ENCODE measurements at regions not wholly inside any gene's neighbourhood (a gene's known extent, or its start where the extent isn't known, plus 50 kb on each side); places are given as distances from the start of the nearest gene placed in this dataset.

DNA sequence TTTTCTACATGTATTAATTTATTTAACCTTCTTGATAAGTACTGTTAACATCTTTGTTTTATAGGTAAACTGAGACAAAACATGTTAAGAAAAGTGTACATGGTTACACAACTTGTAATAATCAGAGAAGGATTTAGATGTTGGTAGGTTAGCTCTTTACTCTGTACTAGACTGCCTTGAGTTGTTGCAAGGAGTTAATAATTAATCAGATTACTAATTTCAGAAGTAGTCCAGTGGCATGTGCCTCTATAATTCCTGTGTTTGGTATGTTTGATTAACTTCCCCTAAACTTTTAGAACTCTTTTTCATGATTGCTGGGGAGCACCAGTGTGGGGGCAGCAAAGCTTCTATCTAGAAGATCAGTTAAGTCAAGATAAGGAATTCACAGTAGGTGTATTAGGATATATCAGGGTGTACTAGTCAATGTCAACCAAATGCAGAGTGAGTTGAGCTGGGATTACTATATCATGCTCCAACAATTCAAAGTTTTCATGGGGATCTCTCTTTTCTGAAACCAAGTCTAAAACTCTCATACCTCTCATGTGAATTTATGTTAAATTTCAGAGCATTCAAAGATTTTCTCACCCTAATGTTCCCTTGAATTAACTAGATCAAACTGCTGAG is 129.7 kb upstream of the AHI1 start:
- no peak overlapping the region for H3K4me3 ChIP-seq (ENCODE audit: low read depth, low read length)
- in situ Hi-C loops (cut with HindIII; ENCODE audit: low sequenced_read_pairs) = no loop called here
- DNase-seq (ENCODE audit: low read depth) = no peak
- TF ChIP-seq, protein P1, sequence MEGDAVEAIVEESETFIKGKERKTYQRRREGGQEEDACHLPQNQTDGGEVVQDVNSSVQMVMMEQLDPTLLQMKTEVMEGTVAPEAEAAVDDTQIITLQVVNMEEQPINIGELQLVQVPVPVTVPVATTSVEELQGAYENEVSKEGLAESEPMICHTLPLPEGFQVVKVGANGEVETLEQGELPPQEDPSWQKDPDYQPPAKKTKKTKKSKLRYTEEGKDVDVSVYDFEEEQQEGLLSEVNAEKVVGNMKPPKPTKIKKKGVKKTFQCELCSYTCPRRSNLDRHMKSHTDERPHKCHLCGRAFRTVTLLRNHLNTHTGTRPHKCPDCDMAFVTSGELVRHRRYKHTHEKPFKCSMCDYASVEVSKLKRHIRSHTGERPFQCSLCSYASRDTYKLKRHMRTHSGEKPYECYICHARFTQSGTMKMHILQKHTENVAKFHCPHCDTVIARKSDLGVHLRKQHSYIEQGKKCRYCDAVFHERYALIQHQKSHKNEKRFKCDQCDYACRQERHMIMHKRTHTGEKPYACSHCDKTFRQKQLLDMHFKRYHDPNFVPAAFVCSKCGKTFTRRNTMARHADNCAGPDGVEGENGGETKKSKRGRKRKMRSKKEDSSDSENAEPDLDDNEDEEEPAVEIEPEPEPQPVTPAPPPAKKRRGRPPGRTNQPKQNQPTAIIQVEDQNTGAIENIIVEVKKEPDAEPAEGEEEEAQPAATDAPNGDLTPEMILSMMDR (IDR thresholded peaks at IDR 0.05; ENCODE audit: low read depth, low read length, missing control alignments) = no peak

DNA sequence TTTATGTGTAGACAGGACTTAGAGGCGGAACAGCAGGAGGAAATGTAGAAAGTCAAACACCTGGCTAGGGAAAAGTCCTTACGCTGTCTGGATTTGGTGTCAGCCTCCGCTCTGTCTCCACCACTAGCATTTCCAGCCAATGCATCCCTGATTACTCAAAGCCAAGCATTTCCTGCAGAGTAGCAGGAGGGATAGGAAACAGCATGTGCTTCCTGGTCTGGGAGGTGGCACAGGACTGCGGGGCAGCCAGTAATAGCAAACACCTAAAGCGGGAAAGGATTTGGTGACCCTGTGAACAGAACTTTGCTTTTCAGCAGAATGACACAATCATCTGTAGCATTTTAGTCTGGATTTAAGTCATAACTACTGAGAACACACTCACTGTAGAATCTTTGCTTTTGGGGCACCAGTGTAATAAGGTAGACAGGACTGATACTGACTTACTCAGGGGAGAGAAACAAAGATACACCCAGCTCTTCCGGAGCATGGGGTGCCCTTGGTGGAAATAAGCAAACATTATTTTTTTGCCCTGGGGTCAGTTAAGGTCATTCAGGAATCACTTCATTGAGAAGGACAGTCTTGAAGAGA is 133.3 kb upstream of the AHI1 start:
- in situ Hi-C loops (cut with HindIII; ENCODE audit: low sequenced_read_pairs) = no loop called here
- no peak for DNase-seq (ENCODE audit: low read depth)
- H3K4me3 ChIP-seq (ENCODE audit: low read depth, low read length) = no peak overlapping the region
- TF ChIP-seq, protein P1 (IDR thresholded peaks at IDR 0.05; ENCODE audit: low read depth, low read length, missing control alignments) = no peak

DNA sequence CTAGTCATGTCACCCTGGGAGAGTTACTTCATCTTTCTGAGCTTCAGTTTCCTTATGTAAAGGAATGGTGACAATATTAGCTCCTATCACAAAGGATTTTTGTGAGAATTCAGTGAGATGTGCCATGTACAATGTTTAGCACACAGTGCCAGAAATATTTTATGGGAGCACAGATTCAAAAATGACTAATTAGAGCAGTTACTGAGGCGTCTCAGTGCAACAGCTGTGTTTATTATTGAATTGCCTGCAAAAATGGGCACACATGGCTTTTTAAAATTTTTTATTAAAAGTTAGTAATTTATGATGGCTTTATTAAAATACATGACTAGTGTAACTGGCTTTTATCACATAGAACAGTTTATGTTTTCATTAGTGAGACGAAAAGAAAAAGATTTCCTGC is 134.3 kb upstream of the AHI1 start:
- TF ChIP-seq, protein P1 (IDR thresholded peaks at IDR 0.05; ENCODE audit: low read depth, low read length, missing control alignments) = no peak
- in situ Hi-C loops (cut with HindIII; ENCODE audit: low sequenced_read_pairs) = no loop called here
- no peak overlapping the region for H3K4me3 ChIP-seq (ENCODE audit: low read depth, low read length)
- DNase-seq (ENCODE audit: low read depth) = no peak

DNA sequence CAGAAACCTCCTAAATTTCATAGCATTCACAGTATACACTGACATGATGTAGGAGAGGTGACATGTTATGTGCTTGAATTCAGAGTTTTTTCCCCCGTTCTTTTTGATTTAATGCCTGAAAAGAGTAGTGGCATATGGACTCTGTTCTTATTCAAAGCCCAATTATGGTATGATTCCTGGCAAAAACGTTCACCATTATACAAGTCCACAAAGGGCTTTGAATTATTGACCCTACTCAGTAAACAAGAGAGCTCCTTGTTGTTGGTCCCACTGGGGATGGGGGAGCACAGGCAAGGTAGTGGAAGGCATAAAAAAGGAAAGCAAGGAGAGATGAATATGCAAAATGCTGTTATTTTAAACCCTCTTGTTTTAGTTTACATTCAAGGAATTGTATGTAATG is 136.0 kb upstream of the AHI1 start:
- no peak for DNase-seq (ENCODE audit: low read depth)
- TF ChIP-seq, protein P1 (IDR thresholded peaks at IDR 0.05; ENCODE audit: low read depth, low read length, missing control alignments) = no peak
- in situ Hi-C loops (cut with HindIII; ENCODE audit: low sequenced_read_pairs) = no loop called here
- no peak overlapping the region for H3K4me3 ChIP-seq (ENCODE audit: low read depth, low read length)

DNA sequence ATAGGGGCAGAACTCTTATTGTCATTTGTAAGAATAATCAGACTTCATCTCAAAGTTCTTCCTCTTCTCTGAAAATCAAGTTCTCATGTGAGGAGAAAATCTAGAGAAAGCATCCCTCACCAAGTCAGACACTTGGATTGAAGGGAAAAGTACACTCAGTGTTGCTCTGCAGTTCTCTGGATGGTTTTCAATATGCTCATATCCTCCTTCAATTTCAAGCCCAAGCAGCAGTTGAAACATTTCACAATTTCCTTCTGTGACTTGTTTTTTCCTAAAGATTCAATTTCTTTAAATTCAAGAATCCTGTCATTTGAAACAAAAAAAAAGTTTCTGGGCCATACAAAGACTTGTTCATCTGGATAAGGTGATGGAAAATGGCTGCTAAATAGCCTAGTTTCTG is 140.2 kb upstream of the AHI1 start:
- DNase-seq (ENCODE audit: low read depth) = no peak
- TF ChIP-seq, protein P1 (IDR thresholded peaks at IDR 0.05; ENCODE audit: low read depth, low read length, missing control alignments) = no peak
- in situ Hi-C loops (cut with HindIII; ENCODE audit: low sequenced_read_pairs) = no loop called here
- no peak overlapping the region for H3K4me3 ChIP-seq (ENCODE audit: low read depth, low read length)

DNA sequence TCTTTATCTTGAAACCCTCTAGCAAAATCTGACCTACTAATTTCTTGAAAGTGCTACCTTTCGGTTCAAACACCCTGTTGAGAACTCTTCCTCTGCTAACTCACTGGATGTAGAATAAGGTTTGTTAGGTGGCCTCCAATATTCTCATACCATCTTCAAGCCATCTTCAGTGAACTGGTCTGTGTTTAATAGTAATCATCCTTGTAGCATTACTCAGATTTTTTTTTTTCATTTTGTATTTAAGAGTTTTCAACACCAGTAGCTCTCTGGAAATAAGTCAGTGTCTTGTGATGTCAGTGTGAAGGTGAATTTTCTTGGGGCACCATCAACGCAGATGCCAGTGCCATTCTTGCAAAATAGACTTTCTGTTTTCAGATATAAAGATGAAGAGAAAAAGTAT is 140.6 kb upstream of the AHI1 start:
- no peak for DNase-seq (ENCODE audit: low read depth)
- in situ Hi-C loops (cut with HindIII; ENCODE audit: low sequenced_read_pairs) = no loop called here
- TF ChIP-seq, protein P1 (IDR thresholded peaks at IDR 0.05; ENCODE audit: low read depth, low read length, missing control alignments) = no peak
- H3K4me3 ChIP-seq (ENCODE audit: low read depth, low read length) = no peak overlapping the region

Measured in astrocyte of the cerebellum (primary cell).